GM18873 (cell line): ENCODE measurements at regions not wholly inside any gene's neighbourhood (a gene's known extent, or its start where the extent isn't known, plus 50 kb on each side); places are given as distances from the start of the nearest gene placed in this dataset.

ENCODE experiments used
- ATAC-seq: cut with Tn5 transposase; IDR thresholded peaks from one replicate; pipeline ENCODE4 v1.9.1; 2021; ENCODE audit warnings: mild to moderate bottlenecking, moderate library complexity, moderate number of reproducible peaks; ENCODE audit not compliant: unreplicated experiment, low FRiP score

DNA sequence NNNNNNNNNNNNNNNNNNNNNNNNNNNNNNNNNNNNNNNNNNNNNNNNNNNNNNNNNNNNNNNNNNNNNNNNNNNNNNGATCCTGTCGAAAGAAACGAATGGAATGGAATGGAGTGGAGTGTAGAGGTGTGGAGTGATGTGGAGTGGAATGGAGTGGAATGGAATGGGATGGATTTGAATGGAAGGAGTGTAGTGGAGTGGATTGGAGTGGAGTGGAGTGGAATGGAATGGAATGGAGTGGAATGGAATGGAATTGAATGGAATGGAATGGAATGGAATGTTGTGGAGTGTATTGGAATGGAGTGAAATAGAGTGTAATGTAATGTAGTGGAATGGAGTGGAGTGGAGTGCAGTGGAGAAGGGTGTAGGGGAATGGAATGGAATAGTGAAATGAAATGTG is 1275.4 kb upstream of the TPTE start:
- ATAC-seq: peak; percentile 26

DNA sequence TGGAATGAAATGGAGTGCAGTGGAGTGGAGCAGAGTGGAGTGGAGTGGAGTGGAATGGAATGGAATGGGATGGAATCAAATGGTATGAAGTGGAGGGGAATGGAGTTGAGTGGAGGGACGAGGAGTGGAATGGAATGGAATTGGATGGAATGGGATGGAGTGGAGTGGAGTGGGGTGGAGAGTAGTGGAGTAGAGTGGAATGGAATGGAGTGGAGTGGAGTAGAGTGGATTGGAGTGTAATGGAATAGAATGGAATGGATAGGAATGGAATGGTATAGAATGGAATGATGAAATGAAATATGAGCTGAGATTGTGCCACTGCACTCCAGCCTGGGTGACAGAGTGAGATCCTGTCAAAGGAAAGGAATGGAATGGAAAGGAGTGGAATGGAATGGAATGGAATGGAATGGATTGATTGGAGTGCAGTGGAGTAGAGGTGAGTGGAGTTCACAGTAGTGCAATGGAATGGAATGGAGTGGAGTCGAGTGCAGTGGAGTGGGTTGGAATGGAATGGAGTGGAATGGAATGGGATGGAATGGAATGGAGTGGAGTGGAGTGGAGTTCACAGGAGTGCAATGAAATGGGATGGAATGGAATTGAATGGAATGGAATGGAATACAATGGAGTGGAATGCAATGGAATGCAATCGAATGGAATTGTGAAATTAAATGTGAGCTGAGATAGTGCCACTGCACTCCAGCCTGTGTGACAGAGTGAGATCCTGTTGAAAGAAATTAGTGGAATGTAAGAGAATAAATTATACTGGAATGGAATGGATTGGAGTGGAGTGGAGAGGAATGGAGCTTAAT is 1274.7 kb upstream of the TPTE start:
- ATAC-seq: peak; percentile 43

DNA sequence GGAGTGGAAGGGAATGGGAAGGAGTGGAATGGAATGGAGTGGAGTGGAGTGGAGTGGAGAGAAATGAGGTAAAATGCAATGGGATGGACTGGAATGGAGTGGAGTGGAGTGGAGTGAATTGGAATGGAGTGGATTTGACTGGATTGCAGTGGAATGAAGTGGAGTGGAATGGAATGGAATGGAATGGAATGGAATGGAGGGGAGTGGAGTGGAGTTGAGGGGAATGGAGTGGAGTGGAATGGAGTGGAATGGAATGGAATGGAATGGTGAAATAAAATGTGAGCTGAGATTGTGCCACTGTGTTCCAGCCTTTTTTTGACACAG is 1274.1 kb upstream of the TPTE start:
- ATAC-seq: peak; percentile 23

DNA sequence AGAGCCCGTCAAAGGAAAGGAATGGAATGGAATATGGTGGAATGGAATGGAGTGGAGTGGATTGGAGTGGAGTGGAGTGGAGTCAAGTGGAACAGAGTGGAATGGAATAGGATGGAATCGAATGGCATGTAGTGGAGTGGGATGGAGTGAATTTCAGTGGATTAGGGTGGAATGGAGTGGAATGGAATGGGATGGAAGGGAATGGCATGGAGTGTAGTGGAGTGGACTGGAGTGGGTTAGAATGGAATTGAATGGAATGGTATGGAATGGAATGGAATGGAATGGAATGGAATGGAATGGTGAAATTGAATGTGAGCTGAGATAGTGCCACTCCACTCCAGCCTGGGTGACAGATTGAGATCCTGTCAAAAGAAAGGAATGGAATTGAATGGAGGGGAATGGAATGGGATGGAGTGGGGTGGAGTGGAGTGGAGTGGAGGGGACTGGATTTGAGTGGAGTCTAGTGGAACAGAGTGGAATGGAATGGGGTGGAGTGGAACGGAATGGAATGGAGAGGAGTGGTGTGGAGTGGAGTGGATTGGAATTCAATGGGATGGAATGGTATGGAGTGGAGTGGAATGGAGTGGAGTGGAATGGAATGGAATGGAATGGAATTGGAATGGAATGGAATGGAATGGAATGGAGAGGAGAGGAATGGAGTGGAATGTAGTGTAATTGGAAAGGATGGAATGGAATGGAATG is 1273.6 kb upstream of the TPTE start:
- peak; percentile 33 for ATAC-seq
